Tibial nerve (tissue), 4 donors: ENCODE measurements at regions not wholly inside any gene's neighbourhood (a gene's known extent, or its start where the extent isn't known, plus 50 kb on each side); places are given as distances from the start of the nearest gene placed in this dataset.

Source experiments
- DNase-seq, 2 donors: peaks; one replicate each; pipeline ENCODE4 v3.0.0-alpha.2; 2019; ENCODE audit warnings: low spot score in 2 of 2
- H3K27ac ChIP-seq, 4 donors: fragments of 200-600 bp; sonication (generic) in 3 of 4; one replicate each; pipeline ENCODE4 v1.5.1; 2017 to 2019; ENCODE audit warnings: mild to moderate bottlenecking in 1 of 4
- H3K27me3 ChIP-seq, 2 donors: fragments of 200-600 bp; sonication (generic) in 1 of 2; one replicate each; pipeline versions ENCODE4 v1.5.1 to v1.6.0; 2017 to 2019
- H3K36me3 ChIP-seq, 3 donors: fragments of 200-600 bp; sonication (generic); one replicate each; pipeline ENCODE4 v1.5.1; 2018 to 2019
- H3K4me1 ChIP-seq, 4 donors: fragments of 200-600 bp; sonication (generic) in 3 of 4; one replicate each; pipeline ENCODE4 v1.5.1; 2017 to 2019
- H3K4me3 ChIP-seq, 4 donors: fragments of 200-600 bp; sonication (generic) in 3 of 4; one replicate each; pipeline ENCODE4 v1.5.1; 2017 to 2019; ENCODE audit warnings: mild to moderate bottlenecking in 1 of 4, moderate library complexity in 1 of 4
- H3K9me3 ChIP-seq, 4 donors: fragments of 200-600 bp; sonication (generic) in 3 of 4; one replicate each; pipeline ENCODE4 v1.5.1; 2017 to 2019
- EP300 ChIP-seq, 2 donors: sonication (generic); formaldehyde crosslinking; IDR thresholded peaks; one replicate each; pipeline ENCODE4 v1.6.1; 2017; ENCODE audit warnings: antibody characterized with exemption in 2 of 2, mild to moderate bottlenecking in 1 of 2
- POLR2A ChIP-seq, 2 donors: fragments of 450-650 bp; IDR thresholded peaks; one replicate each; pipeline ENCODE4 v1.6.1; 2017; ENCODE audit warnings: antibody characterized with exemption in 2 of 2, mild to moderate bottlenecking in 2 of 2, moderate library complexity in 2 of 2
- WGBS, 2 donors: methylation state at CpG; one replicate each; pipeline ENCODE4 v1.1.5; 2018; 5-methylcytosine and 5-hydroxymethylcytosine counted together
- TF ChIP-seq, protein P1 (sequence below), 5 experiments: fragments of 200-600 bp in 3 of 5; fragments of 450-650 bp in 2 of 5; sonication (generic) in 3 of 5; IDR thresholded peaks; one replicate each; pipeline ENCODE4 v1.5.1; 2016 to 2019; ENCODE audit warnings: antibody characterized with exemption in 5 of 5, mild to moderate bottlenecking in 3 of 5, moderate library complexity in 2 of 5

DNA sequence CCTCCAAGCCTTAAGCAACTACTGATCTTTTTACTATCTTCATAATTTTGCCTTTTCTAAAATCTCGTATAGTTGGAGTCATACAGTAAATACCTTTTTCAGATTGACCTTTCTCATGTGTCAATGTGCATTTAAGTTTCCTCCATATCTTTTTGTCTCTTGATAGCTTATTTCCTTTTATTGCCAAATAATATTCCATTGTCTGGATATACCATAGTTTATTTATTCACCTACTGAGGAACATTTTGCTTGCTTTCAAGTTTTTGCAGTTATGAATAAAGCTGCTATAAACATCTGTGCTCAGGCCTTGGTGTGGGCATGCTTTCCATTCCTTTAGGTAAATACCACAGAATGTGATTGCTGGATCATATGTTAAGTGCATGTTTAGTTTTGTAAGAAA, 161.2 kb upstream of the GNAI1 start:
- Histone ChIP-seq H3K9me3 (no peaks in the 10 kb centered on the region), H3K4me1 (no peaks in the 10 kb centered on the region), H3K4me3 (no peak overlapping the region), H3K27me3 (no peaks in the 10 kb centered on the region), H3K36me3 (no peaks in the 10 kb centered on the region), H3K27ac (no peak overlapping the region)
- TF ChIP-seq EP300 (IDR thresholded peaks at IDR 0.05) (no peak), POLR2A (IDR thresholded peaks at IDR 0.05) (no peak)
- TF ChIP-seq, protein P1, sequence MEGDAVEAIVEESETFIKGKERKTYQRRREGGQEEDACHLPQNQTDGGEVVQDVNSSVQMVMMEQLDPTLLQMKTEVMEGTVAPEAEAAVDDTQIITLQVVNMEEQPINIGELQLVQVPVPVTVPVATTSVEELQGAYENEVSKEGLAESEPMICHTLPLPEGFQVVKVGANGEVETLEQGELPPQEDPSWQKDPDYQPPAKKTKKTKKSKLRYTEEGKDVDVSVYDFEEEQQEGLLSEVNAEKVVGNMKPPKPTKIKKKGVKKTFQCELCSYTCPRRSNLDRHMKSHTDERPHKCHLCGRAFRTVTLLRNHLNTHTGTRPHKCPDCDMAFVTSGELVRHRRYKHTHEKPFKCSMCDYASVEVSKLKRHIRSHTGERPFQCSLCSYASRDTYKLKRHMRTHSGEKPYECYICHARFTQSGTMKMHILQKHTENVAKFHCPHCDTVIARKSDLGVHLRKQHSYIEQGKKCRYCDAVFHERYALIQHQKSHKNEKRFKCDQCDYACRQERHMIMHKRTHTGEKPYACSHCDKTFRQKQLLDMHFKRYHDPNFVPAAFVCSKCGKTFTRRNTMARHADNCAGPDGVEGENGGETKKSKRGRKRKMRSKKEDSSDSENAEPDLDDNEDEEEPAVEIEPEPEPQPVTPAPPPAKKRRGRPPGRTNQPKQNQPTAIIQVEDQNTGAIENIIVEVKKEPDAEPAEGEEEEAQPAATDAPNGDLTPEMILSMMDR (IDR thresholded peaks at IDR 0.05), result no peak
- WGBS, 2 donors, result 84 to 88% methylated on average over 1 of the region's 1 CpG
- no peak for DNase-seq

DNA sequence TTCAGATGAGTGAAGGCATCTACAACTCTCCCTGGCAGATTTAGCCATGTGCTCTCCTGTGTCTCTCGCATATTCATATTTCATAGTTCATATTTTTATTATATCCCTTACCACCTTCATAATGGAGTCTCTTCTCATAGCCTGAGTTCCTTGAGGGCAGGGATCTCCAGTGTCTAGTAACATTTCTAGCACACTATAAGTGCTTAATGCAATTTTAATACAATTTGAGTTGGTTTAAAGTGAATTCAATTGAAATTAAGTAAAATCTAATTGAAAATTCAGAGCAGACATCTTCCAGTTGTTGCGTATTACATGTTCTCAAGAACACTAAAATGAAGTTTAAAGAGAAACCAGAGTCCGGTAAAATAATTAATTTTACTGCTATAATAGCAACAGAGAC, 163.6 kb upstream of the GNAI1 start:
- no peak overlapping the region for H3K4me3 ChIP-seq

DNA sequence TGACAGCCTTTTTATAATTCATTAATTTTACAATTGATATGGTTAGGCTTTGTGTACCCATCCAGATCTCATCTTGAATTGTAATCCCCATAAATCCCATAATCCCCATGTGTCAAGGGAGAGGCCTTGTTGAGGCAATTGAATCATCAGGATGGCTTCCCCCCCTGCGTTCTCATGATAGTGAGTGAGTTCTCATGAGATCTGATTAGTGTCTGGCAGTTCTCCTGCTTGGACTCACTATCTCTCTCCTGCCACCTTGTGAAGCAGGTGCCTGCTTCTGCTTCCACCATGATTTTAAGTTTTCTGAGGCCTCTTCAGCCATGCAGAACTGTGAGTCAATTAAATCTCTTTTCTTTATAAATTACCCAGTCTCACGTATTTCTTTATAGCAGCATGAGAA, 165.7 kb upstream of the GNAI1 start:
- WGBS, 2 donors, result 86 to 90% methylated on average over 2 of the region's 2 CpGs
- Histone ChIP-seq H3K36me3 (no peaks in the 10 kb centered on the region), H3K4me3 (no peak overlapping the region), H3K27ac (no peak overlapping the region), H3K27me3 (no peaks in the 10 kb centered on the region), H3K9me3 (no peaks in the 10 kb centered on the region), H3K4me1 (no peaks in the 10 kb centered on the region)
- no peak for DNase-seq
- TF ChIP-seq, protein P1 (IDR thresholded peaks at IDR 0.05), result no peak
- TF ChIP-seq EP300 (IDR thresholded peaks at IDR 0.05) (no peak), POLR2A (IDR thresholded peaks at IDR 0.05) (no peak)

More for the DNA sequence above, 163.6 kb upstream of the GNAI1 start:
- WGBS, 2 donors, result 90 to 93% methylated on average over 3 of the region's 3 CpGs
- Histone ChIP-seq H3K4me1 (no peaks in the 10 kb centered on the region), H3K27me3 (no peaks in the 10 kb centered on the region), H3K27ac (no peak overlapping the region), H3K36me3 (no peaks in the 10 kb centered on the region), H3K9me3 (no peaks in the 10 kb centered on the region)
- DNase-seq, result no peak
- TF ChIP-seq POLR2A (IDR thresholded peaks at IDR 0.05) (no peak), EP300 (IDR thresholded peaks at IDR 0.05) (no peak)
- TF ChIP-seq, protein P1 (IDR thresholded peaks at IDR 0.05), result no peak

DNA sequence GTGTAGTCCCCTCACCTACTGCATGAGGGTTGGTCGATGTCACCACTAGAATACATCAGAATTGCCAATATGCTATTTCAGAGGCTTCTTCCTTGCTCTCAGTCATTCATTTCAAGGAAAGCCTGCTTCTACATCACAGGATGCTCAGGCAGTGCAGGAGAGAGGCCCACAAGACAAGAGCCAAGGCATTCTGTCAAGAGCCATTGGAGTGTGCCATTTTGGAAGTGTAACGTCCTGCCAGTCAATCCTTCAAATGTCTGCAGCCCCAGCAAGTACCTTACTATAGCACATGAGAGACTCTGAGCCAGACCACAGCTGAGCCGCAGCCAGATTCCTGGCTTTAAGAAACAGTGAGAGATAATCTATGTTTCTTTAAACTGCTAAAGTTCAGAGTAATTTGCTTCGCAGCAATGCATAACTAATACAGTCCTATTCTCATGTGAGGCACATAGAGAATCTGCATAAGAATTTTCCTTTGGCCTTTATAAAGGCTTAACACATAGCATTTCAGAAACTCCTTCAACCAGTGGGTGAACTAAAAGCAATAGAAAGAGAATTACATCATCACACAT, 166.5 kb upstream of the GNAI1 start:
- Histone ChIP-seq H3K27ac (no peak overlapping the region), H3K4me1 (no peaks in the 10 kb centered on the region), H3K36me3 (no peaks in the 10 kb centered on the region), H3K9me3 (no peaks in the 10 kb centered on the region), H3K4me3 (no peak overlapping the region), H3K27me3 (no peaks in the 10 kb centered on the region)
- TF ChIP-seq POLR2A (IDR thresholded peaks at IDR 0.05) (no peak), EP300 (IDR thresholded peaks at IDR 0.05) (no peak)
- TF ChIP-seq, protein P1 (IDR thresholded peaks at IDR 0.05), result no peak
- 63 to 69% methylated on average over 3 to 4 of the region's 4 CpGs for WGBS, 2 donors
- DNase-seq, result no peak

DNA sequence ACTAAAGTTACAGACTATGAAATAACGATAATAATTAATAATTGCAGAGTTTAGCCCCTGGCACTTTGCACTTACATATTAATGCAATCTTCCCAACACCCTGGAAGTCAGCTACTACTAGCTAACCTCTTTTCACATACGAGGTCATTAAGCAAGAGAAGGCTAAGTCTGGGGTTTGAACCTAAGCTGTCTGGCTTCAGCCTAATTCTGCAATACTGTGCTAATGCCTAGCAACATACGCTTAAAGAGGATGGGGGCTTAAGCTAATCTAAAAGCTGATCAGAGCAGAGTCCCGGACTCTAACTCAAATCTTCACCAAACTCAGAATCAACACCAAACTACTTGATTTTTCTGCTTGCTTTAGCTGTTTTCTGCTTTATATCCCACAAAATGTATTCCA, 168.7 kb upstream of the GNAI1 start:
- no peak overlapping the region for H3K4me3 ChIP-seq
- 86 to 87% methylated on average over 4 of the region's 4 CpGs for WGBS, 2 donors
- no peak overlapping the region for H3K27ac ChIP-seq
- DNase-seq, result no peak
- H3K4me1 ChIP-seq, result no peaks in the 10 kb centered on the region
- TF ChIP-seq POLR2A (IDR thresholded peaks at IDR 0.05) (no peak), EP300 (IDR thresholded peaks at IDR 0.05) (no peak)
- TF ChIP-seq, protein P1 (IDR thresholded peaks at IDR 0.05), result no peak
- no peaks in the 10 kb centered on the region for H3K36me3 ChIP-seq
- H3K27me3 ChIP-seq, result no peaks in the 10 kb centered on the region
- no peaks in the 10 kb centered on the region for H3K9me3 ChIP-seq
